ENCODE measurements at regions not wholly inside any gene's neighbourhood (a gene's known extent, or its start where the extent isn't known, plus 50 kb on each side); places are given as distances from the start of the nearest gene placed in this dataset.

- H3K4me3 ChIP-seq (ENCODE audit: low read length), result no peak overlapping the region
- TF ChIP-seq CTCF (IDR thresholded peaks at IDR 0.05; ENCODE audit: insufficient read depth, low read depth, low read length, missing control alignments), result no peak
- peak; percentile 29 for DNase-seq (ENCODE audit: low read depth)
Measured at GRCh38 chr9:91130796-91131318, 230.9 kb downstream of the AUH start.

DNA sequence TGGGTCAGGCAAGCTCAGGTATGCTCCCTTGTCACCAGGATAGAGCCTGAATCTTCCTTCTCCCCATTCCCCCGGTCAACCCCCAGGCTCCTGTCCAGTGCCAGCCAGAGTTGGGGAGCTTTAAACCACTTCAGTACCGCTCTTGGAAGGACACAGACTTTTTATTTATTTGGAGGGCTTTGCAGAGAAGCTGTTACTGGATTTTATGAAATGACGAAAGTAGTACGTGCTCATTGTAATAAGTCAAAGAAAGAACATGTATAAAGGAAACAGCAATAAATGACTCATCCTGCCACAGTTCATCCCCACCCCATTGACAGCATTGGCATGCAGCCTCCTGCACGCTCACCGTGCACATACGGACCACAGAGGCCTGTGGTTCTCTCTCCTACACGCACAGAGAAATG lies 230.3 kb downstream of the AUH start:
- TF ChIP-seq CTCF (IDR thresholded peaks at IDR 0.05; ENCODE audit: insufficient read depth, low read depth, low read length, missing control alignments), result no peak
- peak; percentile 92 for DNase-seq (ENCODE audit: low read depth)
- no peak overlapping the region for H3K4me3 ChIP-seq (ENCODE audit: low read length)

- no peak overlapping the region for H3K4me3 ChIP-seq (ENCODE audit: low read length)
- TF ChIP-seq CTCF (IDR thresholded peaks at IDR 0.05; ENCODE audit: insufficient read depth, low read depth, low read length, missing control alignments), result no peak
- no peak for DNase-seq (ENCODE audit: low read depth)
Measured at GRCh38 chr9:91132576-91133073, 229.1 kb downstream of the AUH start.

GRCh38 chr9:91134608-91135007 lies 227.1 kb downstream of the AUH start:
- TF ChIP-seq CTCF (IDR thresholded peaks at IDR 0.05; ENCODE audit: insufficient read depth, low read depth, low read length, missing control alignments), result no peak

DNA sequence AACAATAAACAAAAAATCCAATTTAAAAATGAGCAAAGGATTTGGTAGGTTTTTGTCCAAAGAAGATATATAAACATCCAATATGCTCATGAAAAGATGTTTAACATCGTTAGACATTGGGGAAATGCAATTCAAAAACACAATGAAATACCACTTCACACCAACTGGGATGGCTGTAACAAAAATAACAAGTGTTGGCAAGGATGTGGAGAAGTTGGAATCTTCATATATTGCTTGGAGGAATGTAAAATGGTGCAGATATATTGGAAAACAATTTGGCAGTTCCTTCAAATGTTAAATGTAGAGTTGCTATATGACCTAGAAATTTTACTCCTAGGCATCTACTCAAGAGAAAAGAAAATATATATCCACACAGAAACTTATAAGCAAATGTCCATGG lies 224.3 kb downstream of the AUH start:
- DNase-seq (ENCODE audit: low read depth), result no peak
- TF ChIP-seq CTCF (IDR thresholded peaks at IDR 0.05; ENCODE audit: insufficient read depth, low read depth, low read length, missing control alignments), result no peak
- no peak overlapping the region for H3K4me3 ChIP-seq (ENCODE audit: low read length)

More at GRCh38 chr9:91134608-91135007, 227.1 kb downstream of the AUH start:
- H3K4me3 ChIP-seq (ENCODE audit: low read length), result no peak overlapping the region
- DNase-seq (ENCODE audit: low read depth), result peak; percentile 29

DNA sequence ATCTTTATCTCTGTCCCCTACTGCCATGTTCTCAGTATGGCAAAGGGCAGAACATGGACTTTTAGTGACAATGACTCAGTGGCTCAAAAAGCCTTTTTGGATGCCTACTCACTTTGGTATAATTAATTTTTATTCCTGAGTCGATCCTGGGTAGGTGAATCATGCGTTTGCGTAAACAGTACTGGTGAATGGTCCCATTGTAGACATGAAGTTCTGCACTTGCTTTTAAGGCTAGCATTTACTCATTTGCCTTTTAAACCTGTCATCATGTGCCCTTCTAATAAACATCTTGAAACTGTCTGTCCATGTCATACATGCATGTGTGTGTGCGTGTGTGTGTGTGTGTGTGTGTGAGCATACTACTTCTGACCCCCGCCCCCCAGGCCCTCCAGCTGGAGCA lies 223.0 kb downstream of the AUH start:
- no peak overlapping the region for H3K4me3 ChIP-seq (ENCODE audit: low read length)
- TF ChIP-seq CTCF (IDR thresholded peaks at IDR 0.05; ENCODE audit: insufficient read depth, low read depth, low read length, missing control alignments), result no peak
- peak; percentile 68 for DNase-seq (ENCODE audit: low read depth)

DNA sequence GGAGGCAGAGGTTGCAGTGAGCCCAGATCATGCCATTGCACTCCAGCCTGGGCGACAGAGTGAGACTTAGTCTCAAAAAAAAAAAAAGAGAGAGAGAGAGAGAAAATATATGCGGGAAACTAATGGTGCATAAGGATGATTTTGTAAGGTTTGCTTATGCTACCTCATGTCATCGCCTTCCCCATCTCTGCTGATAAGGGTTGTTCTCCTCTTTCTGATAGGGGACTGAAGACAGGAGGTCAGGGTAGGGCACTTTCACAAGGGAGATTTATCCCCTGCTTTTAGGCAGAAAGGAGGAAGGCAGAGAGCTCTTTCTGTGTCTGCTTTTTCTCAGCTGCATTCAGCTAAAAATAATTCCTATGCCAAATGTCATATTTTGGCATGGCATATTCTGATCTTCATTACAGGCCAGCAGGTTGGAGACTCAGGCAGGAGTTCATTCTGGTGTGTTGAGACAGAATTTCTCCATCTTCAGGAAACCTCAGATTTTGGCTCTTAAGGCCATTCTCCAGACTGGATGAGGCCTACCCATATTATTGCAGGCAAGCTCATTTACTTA lies 220.2 kb downstream of the AUH start:
- TF ChIP-seq CTCF (IDR thresholded peaks at IDR 0.05; ENCODE audit: insufficient read depth, low read depth, low read length, missing control alignments), result no peak
- DNase-seq (ENCODE audit: low read depth), result no peak
- no peak overlapping the region for H3K4me3 ChIP-seq (ENCODE audit: low read length)

All from epithelial cell of esophagus (primary cell).